ENCODE measurements at regions not wholly inside any gene's neighbourhood (a gene's known extent, or its start where the extent isn't known, plus 50 kb on each side); places are given as distances from the start of the nearest gene placed in this dataset.

DNA sequence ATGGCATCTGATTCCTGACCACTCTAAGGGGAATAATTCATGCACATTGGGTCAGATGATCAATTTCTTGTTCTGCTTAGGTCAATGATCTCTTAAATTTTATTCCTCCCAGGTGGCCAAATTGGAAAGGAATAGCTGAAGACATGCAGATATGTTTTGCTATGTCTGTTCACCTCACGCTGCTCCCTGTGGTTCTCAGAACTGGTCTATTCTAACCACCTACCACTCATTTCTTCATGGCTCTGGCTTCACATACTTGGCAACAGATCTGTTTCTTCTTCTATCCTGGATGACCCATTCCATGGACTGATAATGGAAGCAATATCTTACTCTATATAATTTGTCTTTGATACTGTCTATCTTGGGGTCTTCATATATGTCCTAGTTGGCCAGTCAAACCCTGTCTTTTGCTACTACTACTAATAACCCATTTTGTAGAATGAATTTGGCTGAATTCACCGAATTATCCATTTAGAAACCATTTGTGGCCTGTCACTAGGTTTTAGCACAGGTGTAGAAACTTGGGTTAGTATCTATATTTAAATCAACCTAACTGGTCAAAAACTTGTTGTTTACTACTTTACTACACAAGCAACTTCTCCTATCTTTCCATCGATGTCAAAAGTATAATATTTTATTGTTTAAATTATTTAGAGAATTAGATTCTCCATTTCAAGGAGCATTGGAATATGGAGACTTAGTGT is 650.9 kb downstream of the TLE4 start:
- no peak for TF ChIP-seq CTCF (IDR thresholded peaks at IDR 0.05; ENCODE audit: poor library complexity)
- no peak for TF ChIP-seq EZH2phosphoT487 (IDR thresholded peaks at IDR 0.05; ENCODE audit: low read depth, severe bottlenecking, unreplicated experiment)

Measured in hepatocyte (in vitro differentiated cells).